IMR-90 (cell line): ENCODE measurements at regions not wholly inside any gene's neighbourhood (a gene's known extent, or its start where the extent isn't known, plus 50 kb on each side); places are given as distances from the start of the nearest gene placed in this dataset.

Experiments
- ATAC-seq: fragments of 200-7000 bp; cut with Tn5 transposase; 2 replicates; pipeline ENCODE4 v1.9.1; 2020; ENCODE audit warnings: low read depth, mild to moderate bottlenecking, moderate library complexity
- BruUV-seq: library from RNA; stranded (reverse); fragments of 400-500 nt; replicated peaks from 2 replicates; lab custom pipeline; 2021; lab: Mats Ljungman, UMichigan
- CTCF ChIA-PET: fragments of 300-600 bp; formaldehyde crosslinking; extraction: SDS; loops from one replicate; lab custom pipeline; 2021; ENCODE audit warnings: antibody characterized with exemption; lab: Yijun Ruan, JAX
- POLR2A ChIA-PET: fragments of 300-600 bp; sonication (Branson Sonifier 250); formaldehyde crosslinking; loops from one replicate; lab custom pipeline; 2022; ENCODE audit warnings: antibody characterized with exemption; ENCODE audit not compliant: unreplicated experiment; lab: Charles Lee
- DNase-seq: peaks from one replicate; pipeline ENCODE4 v3.0.0; 2013
- H2AFZ ChIP-seq: replicated peaks from 2 replicates; pipeline ENCODE3; 2013; ENCODE audit warnings: low read length, mild to moderate bottlenecking; ENCODE audit not compliant: poor library complexity
- H2AK5ac ChIP-seq: 2 replicates; pipeline ENCODE4 v1.6.1; 2013; ENCODE audit warnings: low read depth, low read length, inconsistent platforms
- H2AK9ac ChIP-seq: replicated peaks from 2 replicates; pipeline ENCODE3; 2013; ENCODE audit warnings: mild to moderate bottlenecking, low read depth, low read length, moderate library complexity; ENCODE audit not compliant: poor library complexity
- H2BK120ac ChIP-seq: 2 replicates; pipeline ENCODE4 v1.6.1; 2013; ENCODE audit warnings: low read depth, low read length, inconsistent platforms
- H2BK15ac ChIP-seq: 3 replicates; pipeline ENCODE4 v1.6.1; 2013; ENCODE audit warnings: low read depth, low read length, inconsistent platforms
- H2BK20ac ChIP-seq: 2 replicates; pipeline ENCODE4 v1.6.1; 2013; ENCODE audit warnings: low read depth, mild to moderate bottlenecking, inconsistent platforms, low read length, moderate library complexity
- H2BK5ac ChIP-seq: 2 replicates; pipeline ENCODE4 v1.6.1; 2013; ENCODE audit warnings: mild to moderate bottlenecking, low read depth, low read length, inconsistent platforms; ENCODE audit not compliant: poor library complexity, severe bottlenecking
- H3K14ac ChIP-seq: replicated peaks from 2 replicates; pipeline ENCODE4 v1.6.1; 2013; ENCODE audit warnings: low read depth, low read length, inconsistent platforms
- H3K18ac ChIP-seq: 2 replicates; pipeline ENCODE4 v1.6.1; 2013; ENCODE audit warnings: low read depth, low read length, control low read depth
- H3K23ac ChIP-seq: 2 replicates; pipeline ENCODE4 v1.6.1; 2013; ENCODE audit warnings: low read depth, low read length, inconsistent platforms
- H3K27ac ChIP-seq: 2 replicates; pipeline ENCODE4 v1.5.1; 2013; ENCODE audit warnings: mild to moderate bottlenecking, control low read depth, low read length; ENCODE audit not compliant: insufficient read depth
- H3K27me3 ChIP-seq: 2 replicates; pipeline ENCODE4 v1.6.1; 2013; ENCODE audit warnings: low read length; ENCODE audit not compliant: control insufficient read depth, insufficient read depth
- H3K36me3 ChIP-seq: 2 replicates; pipeline ENCODE4 v1.6.1; 2013; ENCODE audit warnings: low read length, mixed read lengths; ENCODE audit not compliant: control insufficient read depth, insufficient read depth
- H3K4ac ChIP-seq: 2 replicates; pipeline ENCODE4 v1.6.1; 2013; ENCODE audit warnings: low read depth, low read length, inconsistent platforms
- H3K4me1 ChIP-seq: 2 replicates; pipeline ENCODE4 v1.6.1; 2013; ENCODE audit warnings: low read length, mixed read lengths; ENCODE audit not compliant: control insufficient read depth, insufficient read depth
- H3K4me2 ChIP-seq: 2 replicates; pipeline ENCODE4 v1.6.1; 2013; ENCODE audit warnings: low read depth, mild to moderate bottlenecking, control low read depth, low read length, moderate library complexity
- H3K4me3 ChIP-seq: 2 replicates; pipeline ENCODE4 v1.5.1; 2013; ENCODE audit warnings: low read depth, mild to moderate bottlenecking, control low read depth, low read length, moderate library complexity; ENCODE audit not compliant: insufficient read depth
- H3K56ac ChIP-seq: 2 replicates; pipeline ENCODE4 v1.6.1; 2013; ENCODE audit warnings: low read length, inconsistent platforms; ENCODE audit not compliant: insufficient read depth; ENCODE audit errors: extremely low read depth
- H3K79me1 ChIP-seq, 2 experiments: 2 replicates each; pipeline ENCODE4 v1.6.1; 2013; ENCODE audit warnings: low read length in 2 of 2, inconsistent platforms in 1 of 2, low read depth in 1 of 2
- H3K9ac ChIP-seq: 2 replicates; pipeline ENCODE4 v1.6.1; 2013; ENCODE audit warnings: low read depth, low read length, control low read depth
- H3K9me1 ChIP-seq: 2 replicates; pipeline ENCODE4 v1.6.1; 2013; ENCODE audit warnings: low read length, inconsistent platforms; ENCODE audit not compliant: insufficient read depth
- H3K9me3 ChIP-seq: 2 replicates; pipeline ENCODE4 v1.6.1; 2013; ENCODE audit warnings: low read length; ENCODE audit not compliant: control insufficient read depth, insufficient read depth
- H4K20me1 ChIP-seq: 2 replicates; pipeline ENCODE4 v1.6.1; 2013; ENCODE audit warnings: low read length, inconsistent platforms; ENCODE audit not compliant: insufficient read depth
- H4K5ac ChIP-seq: 2 replicates; pipeline ENCODE4 v1.6.1; 2013; ENCODE audit warnings: mild to moderate bottlenecking, low read depth, low read length, control low read depth
- H4K8ac ChIP-seq, 2 experiments: 2 replicates each; pipeline ENCODE4 v1.6.1; 2013; ENCODE audit warnings: low read depth in 2 of 2, low read length in 2 of 2, control low read depth in 1 of 2, inconsistent platforms in 1 of 2
- H4K91ac ChIP-seq: 2 replicates; pipeline ENCODE4 v1.6.1; 2013; ENCODE audit warnings: low read depth, low read length, inconsistent platforms; ENCODE audit not compliant: insufficient read depth
- BHLHE40 ChIP-seq: fragments of 150-350 bp; IDR thresholded peaks from 2 replicates; pipeline ENCODE4 v1.6.1; 2016; ENCODE audit warnings: mild to moderate bottlenecking, low read depth, low read length
- CEBPB ChIP-seq: IDR thresholded peaks from 2 replicates; pipeline ENCODE4 v1.6.1; 2012; ENCODE audit warnings: low read depth, low read length, improper control_type of control experiment
- CHD1 ChIP-seq: IDR thresholded peaks from 2 replicates; pipeline ENCODE4 v1.6.1; 2012; ENCODE audit warnings: low read depth, low read length, improper control_type of control experiment
- ELK1 ChIP-seq: fragments of 150-350 bp; IDR thresholded peaks from 2 replicates; pipeline ENCODE4 v1.6.1; 2016; ENCODE audit warnings: low read depth, mild to moderate bottlenecking, low read length, moderate library complexity, borderline replicate concordance
- FOS ChIP-seq: fragments of 150-350 bp; IDR thresholded peaks from 2 replicates; pipeline ENCODE4 v1.6.1; 2016; ENCODE audit warnings: low read depth, low read length
- MAFK ChIP-seq: IDR thresholded peaks from 2 replicates; pipeline ENCODE4 v1.6.1; 2012; ENCODE audit warnings: low read depth, low read length, improper control_type of control experiment
- MAZ ChIP-seq: IDR thresholded peaks from 2 replicates; pipeline ENCODE4 v1.6.1; 2012; ENCODE audit warnings: low read depth, mild to moderate bottlenecking, low read length, improper control_type of control experiment, moderate library complexity, borderline replicate concordance
- MXI1 ChIP-seq: IDR thresholded peaks from 2 replicates; pipeline ENCODE4 v1.6.1; 2012; ENCODE audit warnings: low read depth, mild to moderate bottlenecking, low read length, moderate library complexity, borderline replicate concordance
- NFE2L2 ChIP-seq: fragments of 150-350 bp; IDR thresholded peaks from 2 replicates; pipeline ENCODE4 v1.6.1; 2016; ENCODE audit warnings: low read depth, mild to moderate bottlenecking, low read length
- POLR2A ChIP-seq: IDR thresholded peaks from 2 replicates; pipeline ENCODE4 v1.6.1; 2012; ENCODE audit warnings: mild to moderate bottlenecking, low read depth, low read length
- RAD21 ChIP-seq: IDR thresholded peaks from 2 replicates; pipeline ENCODE4 v1.6.1; 2012; ENCODE audit warnings: low read length, improper control_type of control experiment
- RCOR1 ChIP-seq: IDR thresholded peaks from 2 replicates; pipeline ENCODE4 v1.6.1; 2012; ENCODE audit warnings: mild to moderate bottlenecking, low read length, improper control_type of control experiment; ENCODE audit not compliant: insufficient replicate concordance
- RFX5 ChIP-seq: IDR thresholded peaks from 2 replicates; pipeline ENCODE4 v1.8.0; 2012; ENCODE audit warnings: low read depth, mild to moderate bottlenecking, low read length, moderate library complexity
- SMC3 ChIP-seq: fragments of 150-350 bp; IDR thresholded peaks from 2 replicates; pipeline ENCODE4 v1.6.1; 2016; ENCODE audit warnings: low read depth, mild to moderate bottlenecking, antibody characterized with exemption, low read length, moderate library complexity
- WGBS, 2 experiments: methylation state at CpG; one replicate each; pipeline versions ENCODE4 v1.1.5 to v1.1.7; 2013; ENCODE audit warnings: missing lambda C conversion rate in 2 of 2; ENCODE audit not compliant: insufficient read length in 1 of 2; ENCODE audit errors: extremely low coverage in 2 of 2; 5-methylcytosine and 5-hydroxymethylcytosine counted together
- dilution Hi-C: fragments of 300-500 bp; cut with HindIII; formaldehyde crosslinking; loops from one replicate; pipeline ENCODE4 v1.14.3; 2018; ENCODE audit warnings: low sequenced_read_pairs; ENCODE audit not compliant: unreplicated experiment
- in situ Hi-C: fragments of 300-500 bp; cut with MboI; formaldehyde crosslinking; loops from 3 replicates; pipeline ENCODE4 v1.14.3; 2019; ENCODE audit warnings: low sequenced_read_pairs, inconsistent platforms, mixed read lengths
- intact Hi-C: fragments of 100-400 bp; cut with micrococcal nuclease; formaldehyde crosslinking; loops from 2 replicates; pipeline ENCODE4 v1.10.0; 2022
- TF ChIP-seq, protein P1 (sequence below): conservative IDR thresholded peaks from 2 replicates; pipeline ENCODE4 v1.5.1; 2012; ENCODE audit warnings: mild to moderate bottlenecking, low read depth, low read length, improper control_type of control experiment
- TF ChIP-seq, protein P2 (sequence below): fragments of 150-350 bp; IDR thresholded peaks from 2 replicates; pipeline ENCODE4 v1.6.1; 2017; ENCODE audit warnings: mild to moderate bottlenecking, antibody characterized with exemption, low read length, low read depth

DNA sequence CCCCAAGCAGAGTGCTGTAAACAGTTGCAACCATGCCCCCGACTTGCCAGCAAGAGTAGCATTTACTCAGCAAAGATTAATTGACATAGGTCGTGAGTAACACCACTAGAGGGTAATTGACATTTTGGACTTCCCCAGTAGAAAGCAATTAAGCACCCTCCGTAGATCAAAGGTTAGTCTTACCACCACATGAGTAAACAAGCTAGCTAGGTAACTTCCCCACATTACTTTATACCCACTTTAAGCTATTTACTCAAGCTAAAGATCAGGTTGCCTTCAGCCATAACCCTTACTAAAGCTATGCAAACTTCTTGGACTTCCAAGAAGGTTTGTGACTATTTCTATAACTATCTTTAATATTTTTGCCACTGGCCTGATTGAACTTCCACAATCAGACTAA, 1072.7 kb downstream of the OTOL1 start:
- no TSS peak for BruUV-seq
- dilution Hi-C loops: no loop called here
- in situ Hi-C loops: no loop called here

More for the DNA sequence above, 1072.7 kb downstream of the OTOL1 start:
- Histone ChIP-seq H3K23ac (no peak overlapping the region), H3K27me3 (no peaks in the 10 kb centered on the region), H3K79me1 (no peaks in the 10 kb centered on the region), H3K4me3 (no peak overlapping the region), H2AFZ (no peak overlapping the region), H2BK5ac (no peak overlapping the region), H3K18ac (no peak overlapping the region), H2AK9ac (no peak overlapping the region), H3K9me1 (no peaks in the 10 kb centered on the region), H4K20me1 (no peaks in the 10 kb centered on the region), H3K9me3 (no peaks in the 10 kb centered on the region), H4K5ac (no peak overlapping the region), H3K27ac (no peak overlapping the region), H3K9ac (no peak overlapping the region), H4K8ac (no peak overlapping the region), H3K4ac (no peak overlapping the region), H2BK15ac (no peak overlapping the region), H3K14ac (no peak overlapping the region), H3K56ac (no peak overlapping the region), H2BK20ac (no peak overlapping the region), H2BK120ac (no peak overlapping the region), H2AK5ac (no peak overlapping the region), H3K4me1 (no peaks in the 10 kb centered on the region), H4K91ac (no peak overlapping the region), H3K4me2 (no peak overlapping the region), H3K36me3 (no peaks in the 10 kb centered on the region)
- 50% methylated on average over 1 of the region's 3 CpGs; no CpG with 5 or more reads in 1 of the 2 experiments for WGBS, 2 experiments
- ATAC-seq: no peak
- CTCF ChIA-PET: no interaction called here
- no peak for DNase-seq
- TF ChIP-seq RFX5 (no peak), RAD21 (no peak), MAFK (no peak), BHLHE40 (no peak), MAZ (no peak), CEBPB (no peak), FOS (no peak), SMC3 (no peak), RCOR1 (no peak), CHD1 (no peak), POLR2A (no peak), ELK1 (no peak), NFE2L2 (no peak), MXI1 (no peak)
- TF ChIP-seq, protein P1, sequence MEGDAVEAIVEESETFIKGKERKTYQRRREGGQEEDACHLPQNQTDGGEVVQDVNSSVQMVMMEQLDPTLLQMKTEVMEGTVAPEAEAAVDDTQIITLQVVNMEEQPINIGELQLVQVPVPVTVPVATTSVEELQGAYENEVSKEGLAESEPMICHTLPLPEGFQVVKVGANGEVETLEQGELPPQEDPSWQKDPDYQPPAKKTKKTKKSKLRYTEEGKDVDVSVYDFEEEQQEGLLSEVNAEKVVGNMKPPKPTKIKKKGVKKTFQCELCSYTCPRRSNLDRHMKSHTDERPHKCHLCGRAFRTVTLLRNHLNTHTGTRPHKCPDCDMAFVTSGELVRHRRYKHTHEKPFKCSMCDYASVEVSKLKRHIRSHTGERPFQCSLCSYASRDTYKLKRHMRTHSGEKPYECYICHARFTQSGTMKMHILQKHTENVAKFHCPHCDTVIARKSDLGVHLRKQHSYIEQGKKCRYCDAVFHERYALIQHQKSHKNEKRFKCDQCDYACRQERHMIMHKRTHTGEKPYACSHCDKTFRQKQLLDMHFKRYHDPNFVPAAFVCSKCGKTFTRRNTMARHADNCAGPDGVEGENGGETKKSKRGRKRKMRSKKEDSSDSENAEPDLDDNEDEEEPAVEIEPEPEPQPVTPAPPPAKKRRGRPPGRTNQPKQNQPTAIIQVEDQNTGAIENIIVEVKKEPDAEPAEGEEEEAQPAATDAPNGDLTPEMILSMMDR: no peak
- TF ChIP-seq, protein P2, sequence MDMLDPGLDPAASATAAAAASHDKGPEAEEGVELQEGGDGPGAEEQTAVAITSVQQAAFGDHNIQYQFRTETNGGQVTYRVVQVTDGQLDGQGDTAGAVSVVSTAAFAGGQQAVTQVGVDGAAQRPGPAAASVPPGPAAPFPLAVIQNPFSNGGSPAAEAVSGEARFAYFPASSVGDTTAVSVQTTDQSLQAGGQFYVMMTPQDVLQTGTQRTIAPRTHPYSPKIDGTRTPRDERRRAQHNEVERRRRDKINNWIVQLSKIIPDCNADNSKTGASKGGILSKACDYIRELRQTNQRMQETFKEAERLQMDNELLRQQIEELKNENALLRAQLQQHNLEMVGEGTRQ: no peak
- POLR2A ChIA-PET: interaction anchor here (0.5 to 0.6 kb wide), 2 partner anchors 27 to 45 kb away, joined by 3 read pairs; no protein-coding TSS in a partner anchor
- intact Hi-C loops: no loop called here
